ENCODE measurements at regions not wholly inside any gene's neighbourhood (a gene's known extent, or its start where the extent isn't known, plus 50 kb on each side); places are given as distances from the start of the nearest gene placed in this dataset.

DNA sequence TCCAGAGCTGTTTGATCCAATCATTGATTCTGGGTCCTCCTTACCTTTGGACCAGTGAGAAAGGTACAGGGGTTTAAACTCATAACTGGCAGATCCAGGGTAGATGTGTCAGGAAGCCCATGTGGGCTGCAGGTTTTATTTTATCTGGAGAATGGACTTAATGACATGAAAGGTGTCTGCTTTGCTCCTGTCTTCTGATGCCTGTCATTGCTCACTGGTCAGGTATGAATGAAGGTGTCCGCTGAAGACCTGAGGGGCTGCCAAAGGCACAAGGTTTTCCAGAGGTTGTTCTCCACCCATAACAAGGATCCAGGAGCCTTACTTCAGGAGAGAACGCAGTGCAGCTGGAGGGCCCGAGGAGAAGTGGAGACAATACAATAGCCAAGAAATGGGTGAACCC is 74.2 kb downstream of the CHRNA1 start:
- no peak for DNase-seq (ENCODE audit: extremely low read depth, low read depth)
- no peak overlapping the region for H3K4me3 ChIP-seq (replicated peaks; ENCODE audit: low read depth, low read length)
- TF ChIP-seq, protein P1, sequence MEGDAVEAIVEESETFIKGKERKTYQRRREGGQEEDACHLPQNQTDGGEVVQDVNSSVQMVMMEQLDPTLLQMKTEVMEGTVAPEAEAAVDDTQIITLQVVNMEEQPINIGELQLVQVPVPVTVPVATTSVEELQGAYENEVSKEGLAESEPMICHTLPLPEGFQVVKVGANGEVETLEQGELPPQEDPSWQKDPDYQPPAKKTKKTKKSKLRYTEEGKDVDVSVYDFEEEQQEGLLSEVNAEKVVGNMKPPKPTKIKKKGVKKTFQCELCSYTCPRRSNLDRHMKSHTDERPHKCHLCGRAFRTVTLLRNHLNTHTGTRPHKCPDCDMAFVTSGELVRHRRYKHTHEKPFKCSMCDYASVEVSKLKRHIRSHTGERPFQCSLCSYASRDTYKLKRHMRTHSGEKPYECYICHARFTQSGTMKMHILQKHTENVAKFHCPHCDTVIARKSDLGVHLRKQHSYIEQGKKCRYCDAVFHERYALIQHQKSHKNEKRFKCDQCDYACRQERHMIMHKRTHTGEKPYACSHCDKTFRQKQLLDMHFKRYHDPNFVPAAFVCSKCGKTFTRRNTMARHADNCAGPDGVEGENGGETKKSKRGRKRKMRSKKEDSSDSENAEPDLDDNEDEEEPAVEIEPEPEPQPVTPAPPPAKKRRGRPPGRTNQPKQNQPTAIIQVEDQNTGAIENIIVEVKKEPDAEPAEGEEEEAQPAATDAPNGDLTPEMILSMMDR (IDR thresholded peaks at IDR 0.05; ENCODE audit: low read depth, low read length, missing control alignments) = no peak

DNA sequence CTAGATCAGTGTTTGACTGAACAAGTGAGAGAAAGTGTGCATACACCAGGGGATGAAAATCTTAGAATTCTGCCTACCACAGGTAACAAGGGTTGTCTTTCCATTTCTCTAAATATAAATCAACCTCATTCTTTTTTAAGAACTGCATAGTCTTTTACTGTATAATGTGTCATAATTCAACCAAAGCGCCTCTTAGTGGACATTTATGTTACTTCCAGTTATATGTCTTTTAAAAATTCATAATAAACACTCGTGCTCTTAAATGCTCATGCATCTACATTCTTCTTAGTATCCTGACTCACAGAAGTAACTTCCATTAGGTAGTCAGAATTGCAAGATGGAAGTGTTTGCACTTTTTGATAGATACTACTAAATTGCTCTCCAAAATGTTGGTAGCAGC is 76.2 kb downstream of the CHRNA1 start:
- no peak for DNase-seq (ENCODE audit: extremely low read depth, low read depth)
- TF ChIP-seq, protein P1 (IDR thresholded peaks at IDR 0.05; ENCODE audit: low read depth, low read length, missing control alignments) = peak; percentile 5
- no peak overlapping the region for H3K4me3 ChIP-seq (replicated peaks; ENCODE audit: low read depth, low read length)

DNA sequence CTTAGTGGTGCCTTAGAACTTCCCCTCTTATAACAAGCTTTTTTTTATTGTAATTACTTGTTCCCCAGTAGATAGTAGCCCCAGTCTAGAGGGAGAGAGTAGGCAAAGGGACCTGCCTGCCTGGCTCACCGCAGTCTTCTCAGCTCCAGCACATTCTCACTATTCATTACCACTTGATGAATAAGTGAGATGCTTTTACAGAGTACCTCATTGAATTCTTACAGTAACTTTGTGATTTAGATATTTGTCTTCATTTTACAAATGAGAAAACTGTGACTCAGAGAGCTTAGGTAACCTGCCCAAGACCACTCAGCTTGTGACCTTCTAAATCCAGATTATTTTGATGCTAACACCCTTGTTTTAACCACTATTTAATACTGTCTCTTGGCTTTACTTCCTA is 77.8 kb downstream of the CHRNA1 start:
- no peak overlapping the region for H3K4me3 ChIP-seq (replicated peaks; ENCODE audit: low read depth, low read length)
- TF ChIP-seq, protein P1 (IDR thresholded peaks at IDR 0.05; ENCODE audit: low read depth, low read length, missing control alignments) = no peak
- no peak for DNase-seq (ENCODE audit: extremely low read depth, low read depth)

DNA sequence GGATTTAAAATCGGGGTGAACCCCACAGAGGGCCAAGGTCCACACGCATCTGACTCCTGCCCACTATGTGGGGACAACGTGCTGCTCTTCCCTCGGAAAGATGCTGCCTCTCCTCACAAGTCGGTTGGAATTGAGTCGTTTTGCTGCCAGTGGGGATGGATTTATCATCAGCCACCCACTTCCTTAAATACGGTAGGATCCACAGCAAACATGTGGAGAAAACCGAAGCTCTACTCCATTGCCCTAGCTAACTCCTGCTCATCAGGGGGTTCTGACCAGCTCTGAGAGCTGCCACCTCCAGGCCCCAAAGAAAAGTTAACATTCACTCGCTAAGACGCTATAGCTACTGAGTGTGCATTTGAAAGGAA is 80.9 kb downstream of the CHRNA1 start:
- peak overlapping the region; percentile 66 for H3K4me3 ChIP-seq (replicated peaks; ENCODE audit: low read depth, low read length)
- DNase-seq (ENCODE audit: extremely low read depth, low read depth) = no peak
- TF ChIP-seq, protein P1 (IDR thresholded peaks at IDR 0.05; ENCODE audit: low read depth, low read length, missing control alignments) = no peak

DNA sequence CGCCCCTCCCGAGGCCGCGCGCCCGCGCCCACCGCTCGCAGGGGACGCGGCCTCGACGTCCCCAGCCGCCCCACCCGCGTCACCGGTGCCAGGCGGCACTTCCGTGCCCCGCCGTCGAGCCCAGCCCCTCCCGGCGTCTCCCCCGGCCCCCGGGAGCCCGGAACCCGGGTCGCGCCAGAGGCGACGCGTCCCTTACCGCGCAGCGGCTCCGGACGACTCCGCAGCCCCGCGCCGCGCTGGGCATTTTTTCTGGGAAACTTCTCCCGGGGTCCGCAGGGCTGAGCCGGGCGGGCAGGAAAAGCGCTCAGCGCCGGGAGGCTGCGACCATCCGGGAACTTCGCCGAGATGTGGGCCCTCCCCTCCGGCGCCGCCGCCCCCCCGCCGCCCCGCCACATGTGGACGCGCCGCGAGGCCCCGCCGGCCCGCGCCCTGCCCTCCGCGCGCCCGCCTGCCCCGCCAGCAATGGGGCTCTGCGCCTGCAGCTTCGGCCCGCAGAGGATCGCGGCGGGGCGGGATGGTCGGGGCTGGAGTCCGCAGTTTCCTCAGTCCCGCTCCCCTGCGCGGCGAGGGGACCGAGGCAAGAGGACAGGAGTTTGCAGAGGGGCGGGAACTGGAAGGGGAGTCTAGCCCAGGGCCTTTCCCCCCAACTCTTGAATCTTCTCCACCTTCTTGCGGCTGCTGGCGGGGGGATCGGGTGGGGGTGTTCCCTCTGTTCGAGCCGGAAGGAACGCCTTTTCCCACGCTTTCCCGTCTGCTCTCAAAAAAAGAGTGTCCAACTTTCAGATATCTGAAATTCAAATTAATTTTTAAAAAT is 81.5 kb downstream of the CHRNA1 start:
- DNase-seq (ENCODE audit: extremely low read depth, low read depth) = no peak
- TF ChIP-seq, protein P1 (IDR thresholded peaks at IDR 0.05; ENCODE audit: low read depth, low read length, missing control alignments) = no peak
- H3K4me3 ChIP-seq (replicated peaks; ENCODE audit: low read depth, low read length) = peak overlapping the region; percentile 66

DNA sequence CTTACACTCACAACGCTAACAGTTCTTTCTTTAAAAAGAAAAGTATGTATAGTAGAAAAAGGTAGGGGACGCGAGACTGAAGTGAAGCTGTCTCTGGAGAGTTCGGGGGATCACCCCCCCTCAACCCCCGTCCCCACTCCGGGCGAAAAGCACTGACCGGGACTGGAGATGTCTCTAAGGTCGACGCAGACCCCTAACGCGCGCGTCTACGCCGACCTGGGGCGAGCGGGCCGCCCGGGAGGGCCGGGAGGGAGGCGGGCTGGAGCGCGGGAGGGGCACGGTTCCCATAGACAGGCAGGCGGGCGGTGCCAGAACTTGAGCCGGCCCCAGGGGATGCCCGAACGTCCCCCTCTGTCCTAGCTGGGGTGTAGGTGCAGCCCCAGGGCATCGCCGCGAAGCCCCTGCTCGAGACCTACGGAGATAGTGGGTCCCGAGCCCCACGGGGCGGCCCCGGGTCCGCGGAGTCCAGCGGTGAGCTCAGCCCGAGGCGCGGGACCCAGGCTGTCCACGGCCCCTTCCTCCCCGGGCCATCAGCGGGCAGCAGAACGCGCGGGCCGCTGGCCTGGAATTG is 82.2 kb downstream of the CHRNA1 start:
- TF ChIP-seq, protein P1 (IDR thresholded peaks at IDR 0.05; ENCODE audit: low read depth, low read length, missing control alignments) = no peak
- peak overlapping the region; percentile 66 for H3K4me3 ChIP-seq (replicated peaks; ENCODE audit: low read depth, low read length)
- no peak for DNase-seq (ENCODE audit: extremely low read depth, low read depth)
